SK-N-SH (cell line): ENCODE measurements at regions not wholly inside any gene's neighbourhood (a gene's known extent, or its start where the extent isn't known, plus 50 kb on each side); places are given as distances from the start of the nearest gene placed in this dataset.

Source experiments
- CTCF ChIA-PET: fragments of 300-600, 350-600 bp; formaldehyde crosslinking; extraction: SDS; loops from one replicate; lab custom pipeline; 2021; lab: Yijun Ruan, JAX
- POLR2A ChIA-PET: fragments of 350-600 bp; sonication (Branson Sonifier 250); formaldehyde crosslinking; extraction: SDS; loops from one replicate; lab custom pipeline; 2020; ENCODE audit warnings: antibody characterized with exemption, inconsistent platforms; lab: Yijun Ruan, JAX
- DNase-seq: peaks from one replicate; pipeline ENCODE4 v3.0.0; 2012
- H2AFZ ChIP-seq: fragments of 200-600 bp; sonication (generic); 2 replicates; pipeline ENCODE4 v1.8.1; 2016; ENCODE audit warnings: antibody characterized with exemption, mild to moderate bottlenecking, low read depth
- H3F3A ChIP-seq: fragments of 200-600 bp; sonication (generic); replicated peaks from 2 replicates; pipeline ENCODE3; 2016; ENCODE audit warnings: antibody characterized with exemption, mild to moderate bottlenecking; ENCODE audit not compliant: insufficient read depth
- H3K27ac ChIP-seq, 2 experiments: fragments of 200-500 bp in 1 of 2; fragments of 200-600 bp in 1 of 2; sonication (Bioruptor generic) in 1 of 2; sonication (generic), shearing (Covaris generic) in 1 of 2; 2 replicates each; pipeline versions ENCODE4 v1.5.1 to v1.6.1; 2014 to 2016; ENCODE audit warnings: low read depth in 2 of 2, inconsistent platforms in 1 of 2, low read length in 1 of 2, mild to moderate bottlenecking in 1 of 2, mixed read lengths in 1 of 2
- H3K27me3 ChIP-seq: fragments of 200-600 bp; sonication (generic), shearing (Covaris generic); 2 replicates; pipeline ENCODE4 v1.6.1; 2016; ENCODE audit warnings: mixed run types; ENCODE audit not compliant: insufficient read depth
- H3K36me3 ChIP-seq, 2 experiments: fragments of 200-500 bp in 1 of 2; fragments of 200-600 bp in 1 of 2; sonication (Bioruptor generic) in 1 of 2; sonication (generic) in 1 of 2; replicated peaks in 1 of 2; 2 replicates each; pipeline versions ENCODE3 to v1.5.1; 2014 to 2016; ENCODE audit warnings: low read length in 1 of 2, mild to moderate bottlenecking in 1 of 2; ENCODE audit not compliant: insufficient read depth in 2 of 2, control insufficient read depth in 1 of 2
- H3K4me1 ChIP-seq, 2 experiments: fragments of 200-500 bp in 1 of 2; fragments of 200-600 bp in 1 of 2; sonication (Bioruptor generic) in 1 of 2; sonication (generic), shearing (Covaris generic) in 1 of 2; 2 replicates each; pipeline versions ENCODE4 v1.5.1 to v1.6.1; 2014 to 2016; ENCODE audit warnings: low read depth in 1 of 2, low read length in 1 of 2, mixed run types in 1 of 2; ENCODE audit not compliant: insufficient read depth in 2 of 2, control insufficient read depth in 1 of 2
- H3K4me2 ChIP-seq: fragments of 200-600 bp; sonication (generic), shearing (Covaris generic); 2 replicates; pipeline ENCODE4 v1.6.1; 2017; ENCODE audit warnings: mixed run types
- H3K4me3 ChIP-seq, 2 experiments: fragments of 200-500 bp in 1 of 2; fragments of 200-600 bp in 1 of 2; sonication (Bioruptor generic) in 1 of 2; sonication (generic), shearing (Covaris generic) in 1 of 2; 2 replicates each; pipeline versions ENCODE4 v1.5.1 to v1.8.1; 2014 to 2016; ENCODE audit warnings: low read depth in 2 of 2, inconsistent platforms in 1 of 2, low read length in 1 of 2, mild to moderate bottlenecking in 1 of 2, mixed read lengths in 1 of 2, moderate library complexity in 1 of 2
- H3K79me2 ChIP-seq: fragments of 200-600 bp; sonication (generic); 2 replicates; pipeline ENCODE4 v1.8.1; 2017; ENCODE audit warnings: mild to moderate bottlenecking; ENCODE audit not compliant: insufficient read depth
- H3K9ac ChIP-seq: fragments of 200-600 bp; sonication (generic); 2 replicates; pipeline ENCODE4 v1.6.1; 2017; ENCODE audit warnings: mixed run types
- H3K9me2 ChIP-seq: fragments of 200-600 bp; sonication (generic); 2 replicates; pipeline ENCODE4 v1.6.1; 2017; ENCODE audit warnings: mixed run types
- H3K9me3 ChIP-seq: fragments of 200-600 bp; sonication (generic); 2 replicates; pipeline ENCODE4 v1.6.1; 2017; ENCODE audit warnings: mixed run types, mild to moderate bottlenecking, moderate library complexity
- H4K20me1 ChIP-seq: fragments of 200-600 bp; sonication (generic); 2 replicates; pipeline ENCODE4 v1.6.1; 2017; ENCODE audit warnings: mild to moderate bottlenecking, mixed run types; ENCODE audit not compliant: insufficient read depth
- CHD2 ChIP-seq: fragments of 150-350 bp; IDR thresholded peaks from 2 replicates; pipeline ENCODE4 v1.6.1; 2018; ENCODE audit warnings: low read length; ENCODE audit not compliant: partially characterized antibody
- EP300 ChIP-seq, 2 experiments: IDR thresholded peaks; 2 replicates each; pipeline versions ENCODE4 v1.4.0 to v1.6.1; 2012; ENCODE audit warnings: borderline replicate concordance in 1 of 2, low read depth in 1 of 2, low read length in 1 of 2
- EZH2phosphoT487 ChIP-seq: fragments of 200-600 bp; sonication (generic); IDR thresholded peaks from 2 replicates; pipeline ENCODE4 v1.6.1; 2017; ENCODE audit warnings: low read depth, mixed run types, mild to moderate bottlenecking, antibody characterized with exemption, moderate library complexity, borderline replicate concordance
- FOSL2 ChIP-seq: IDR thresholded peaks from 2 replicates; pipeline ENCODE4 v1.4.0; 2012; ENCODE audit warnings: low read depth, mild to moderate bottlenecking, moderate library complexity, borderline replicate concordance
- FOXJ3 ChIP-seq: sonication (generic); formaldehyde crosslinking; IDR thresholded peaks from 2 replicates; pipeline ENCODE4 v1.5.1; 2020; ENCODE audit warnings: mild to moderate bottlenecking, missing genetic modification reagents
- GABPA ChIP-seq: IDR thresholded peaks from 2 replicates; pipeline ENCODE4 v1.4.0; 2012; ENCODE audit warnings: low read depth, mild to moderate bottlenecking
- JUND ChIP-seq: IDR thresholded peaks from 2 replicates; pipeline ENCODE4 v1.4.0; 2012
- MAX ChIP-seq: IDR thresholded peaks from 2 replicates; pipeline ENCODE4 v1.4.0; 2012; ENCODE audit warnings: low read depth
- REST ChIP-seq: IDR thresholded peaks from 2 replicates; pipeline ENCODE4 v1.6.1; 2012; ENCODE audit warnings: mild to moderate bottlenecking, low read depth, low read length, moderate library complexity
- SMC3 ChIP-seq: IDR thresholded peaks from 2 replicates; pipeline ENCODE4 v1.6.1; 2012; ENCODE audit warnings: low read depth, low read length, improper control_type of control experiment
- TCF12 ChIP-seq: IDR thresholded peaks from 2 replicates; pipeline ENCODE4 v1.4.0; 2012
- TEAD4 ChIP-seq: IDR thresholded peaks from 2 replicates; pipeline ENCODE4 v1.4.0; 2012; ENCODE audit warnings: mild to moderate bottlenecking, borderline replicate concordance; ENCODE audit not compliant: insufficient read depth
- USF2 ChIP-seq: fragments of 150-350 bp; IDR thresholded peaks from 2 replicates; pipeline ENCODE4 v1.6.1; 2017; ENCODE audit warnings: antibody characterized with exemption, low read length, low read depth, borderline replicate concordance
- WGBS: methylation state at CpG from one replicate; pipeline ENCODE4 v1.1.6; 2017; ENCODE audit warnings: low lambda C conversion rate; 5-methylcytosine and 5-hydroxymethylcytosine counted together

- Histone ChIP-seq H3F3A (no peaks in the 10 kb centered on the region), H4K20me1 (no peaks in the 10 kb centered on the region), H3K9me3 (no peaks in the 10 kb centered on the region), H3K79me2 (no peaks in the 10 kb centered on the region), H3K4me1 (no peaks in the 10 kb centered on the region), H3K4me2 (no peak overlapping the region), H3K4me3 (no peak overlapping the region)
- TF ChIP-seq SMC3 (no peak), REST (no peak), MAX (no peak), FOXJ3 (CRISPR knock-in tag) (no peak), GABPA (no peak), EP300 (IDR thresholded peaks at IDR 0.05; ENCODE audit: borderline replicate concordance in 1 of 2, low read depth in 1 of 2, low read length in 1 of 2) (no peak), JUND (no peak), FOSL2 (no peak), CHD2 (no peak), TEAD4 (no peak), TCF12 (no peak), EZH2phosphoT487 (no peak), USF2 (no peak)
- TF ChIP-seq, all 33 proteins: peak for 0
- CTCF ChIA-PET, result interaction anchor here (1.2 kb wide), 1 partner anchor 24 kb away, joined by 5 read pairs; no protein-coding TSS in a partner anchor
- no peak for DNase-seq
- Histone ChIP-seq H3K9ac (no peak overlapping the region), H2AFZ (no peak overlapping the region), H3K36me3 (no peaks in the 10 kb centered on the region), H3K9me2 (no peaks in the 10 kb centered on the region), H3K27ac (no peak overlapping the region), H3K27me3 (no peaks in the 10 kb centered on the region)
- POLR2A ChIA-PET, result no interaction called here
- 14% methylated on average over 7 of the region's 7 CpGs for WGBS
Observed at GRCh38 chr5:117161718-117162335, 587.2 kb upstream of the SEMA6A start.
